ENCODE measurements at regions not wholly inside any gene's neighbourhood (a gene's known extent, or its start where the extent isn't known, plus 50 kb on each side); places are given as distances from the start of the nearest gene placed in this dataset.

GRCh38 chr12:115620816-115621215 is 656.7 kb downstream of the MED13L start:
- ATAC-seq (replicated peaks in 1 of 2) (no peak), DNase-seq (no peak)
- no peak overlapping the region for H3K4me3 Mint-ChIP-seq
- peaks cover 0 to 7% of the 10 kb centered on the region in 2 donors for H3K9me3 Mint-ChIP-seq
- no peak overlapping the region for H3K27ac Mint-ChIP-seq
- H3K27me3 Mint-ChIP-seq (ENCODE audit: low read depth), result no peaks in the 10 kb centered on the region
- no peaks in the 10 kb centered on the region for H3K4me1 Mint-ChIP-seq (ENCODE audit: low read depth)
- H3K36me3 Mint-ChIP-seq (ENCODE audit: insufficient read depth in 2 of 2), result no peaks in the 10 kb centered on the region

GRCh38 chr12:115619889-115620288 is 657.6 kb downstream of the MED13L start:
- no peak overlapping the region for H3K4me3 Mint-ChIP-seq
- DNase-seq (no peak), ATAC-seq (replicated peaks in 1 of 2) (no peak)
- H3K4me1 Mint-ChIP-seq (ENCODE audit: low read depth), result no peaks in the 10 kb centered on the region
- H3K36me3 Mint-ChIP-seq (ENCODE audit: insufficient read depth in 2 of 2), result no peaks in the 10 kb centered on the region
- H3K27me3 Mint-ChIP-seq (ENCODE audit: low read depth), result no peaks in the 10 kb centered on the region
- peaks cover 0 to 7% of the 10 kb centered on the region in 2 donors for H3K9me3 Mint-ChIP-seq
- H3K27ac Mint-ChIP-seq, result no peak overlapping the region

DNA sequence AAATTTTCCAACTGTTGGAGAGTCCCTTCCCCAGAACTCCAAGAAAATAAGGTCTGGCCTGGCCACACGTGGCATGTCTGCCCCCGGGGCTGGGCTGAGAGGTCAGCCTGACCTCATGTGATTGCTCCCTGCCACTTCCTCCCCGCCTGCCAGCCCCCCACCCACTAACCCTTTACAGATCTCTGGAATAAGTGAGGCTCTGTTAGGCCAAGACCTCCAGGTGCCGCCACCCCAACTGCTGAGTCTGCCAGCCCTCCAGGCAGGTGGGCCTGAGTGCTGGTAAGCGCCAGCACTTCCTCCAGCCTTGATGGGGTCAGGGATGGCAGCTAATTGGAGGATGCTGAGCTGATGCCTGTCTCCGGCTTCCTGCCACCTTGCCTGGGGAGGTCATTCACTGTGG is 658.4 kb downstream of the MED13L start:
- Mint-ChIP-seq H3K4me3 (no peak overlapping the region), H3K27ac (no peak overlapping the region), H3K36me3 (ENCODE audit: insufficient read depth in 2 of 2) (no peaks in the 10 kb centered on the region), H3K9me3 (peaks cover 0 to 7% of the 10 kb centered on the region in 2 donors), H3K27me3 (ENCODE audit: low read depth) (no peaks in the 10 kb centered on the region), H3K4me1 (ENCODE audit: low read depth) (no peaks in the 10 kb centered on the region)
- DNase-seq (no peak), ATAC-seq (replicated peaks in 1 of 2) (no peak)

DNA sequence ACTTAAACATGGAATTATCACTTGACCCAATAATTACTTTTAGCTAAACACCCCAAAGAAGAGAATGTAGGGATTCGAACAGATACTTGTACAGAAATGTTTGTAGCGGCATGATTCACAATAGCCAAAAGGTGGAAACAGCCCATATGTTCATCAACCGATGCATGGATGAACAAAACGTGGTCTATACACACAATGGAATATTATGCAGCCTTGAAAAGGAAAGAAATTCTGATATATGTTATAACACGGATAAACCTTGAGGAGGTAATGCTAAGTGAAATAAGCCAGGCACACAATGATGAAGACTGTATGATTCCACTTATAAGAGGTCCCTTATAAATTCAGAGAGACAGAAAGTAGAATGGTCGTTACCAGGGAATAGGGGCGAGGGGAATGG is 659.4 kb downstream of the MED13L start:
- H3K4me3 Mint-ChIP-seq, result no peak overlapping the region
- H3K4me1 Mint-ChIP-seq (ENCODE audit: low read depth), result no peaks in the 10 kb centered on the region
- H3K27ac Mint-ChIP-seq, result no peak overlapping the region
- no peaks in the 10 kb centered on the region for H3K27me3 Mint-ChIP-seq (ENCODE audit: low read depth)
- ATAC-seq (replicated peaks in 1 of 2), result no peak
- peaks cover 0 to 7% of the 10 kb centered on the region in 2 donors for H3K9me3 Mint-ChIP-seq
- no peak for DNase-seq
- H3K36me3 Mint-ChIP-seq (ENCODE audit: insufficient read depth in 2 of 2), result no peaks in the 10 kb centered on the region

- Mint-ChIP-seq H3K36me3 (ENCODE audit: insufficient read depth in 2 of 2) (no peaks in the 10 kb centered on the region), H3K9me3 (peaks cover 0 to 7% of the 10 kb centered on the region in 2 donors), H3K4me3 (no peak overlapping the region), H3K27me3 (ENCODE audit: low read depth) (no peaks in the 10 kb centered on the region), H3K27ac (no peak overlapping the region), H3K4me1 (ENCODE audit: low read depth) (no peaks in the 10 kb centered on the region)
- ATAC-seq (replicated peaks in 1 of 2) (no peak), DNase-seq (no peak)
Observed at GRCh38 chr12:115617391-115617790, 660.1 kb downstream of the MED13L start.

DNA sequence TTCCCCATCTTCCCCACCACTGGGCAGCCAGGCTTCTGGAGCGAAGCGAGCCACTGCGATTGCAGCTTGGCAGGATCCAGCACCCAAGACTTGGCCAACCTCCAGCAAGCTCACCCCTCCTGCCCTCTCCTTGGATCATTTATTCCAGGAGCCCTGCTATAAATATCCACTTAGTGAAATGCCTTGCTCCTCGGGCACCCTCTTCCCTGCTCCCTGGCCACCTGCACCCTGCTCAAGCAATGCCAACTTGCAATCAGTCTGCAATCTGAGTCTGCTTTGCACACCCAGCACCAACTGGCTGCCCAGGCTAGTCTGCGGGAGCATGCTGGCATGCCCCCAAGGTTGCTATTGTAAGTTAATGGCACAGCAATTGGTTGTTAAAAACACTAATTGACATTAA is 666.0 kb downstream of the MED13L start:
- Mint-ChIP-seq H3K36me3 (ENCODE audit: insufficient read depth in 2 of 2) (no peaks in the 10 kb centered on the region), H3K27me3 (ENCODE audit: low read depth) (no peaks in the 10 kb centered on the region), H3K27ac (no peak overlapping the region), H3K9me3 (peaks cover 0 to 1% of the 10 kb centered on the region in 2 donors), H3K4me1 (ENCODE audit: low read depth) (no peaks in the 10 kb centered on the region), H3K4me3 (no peak overlapping the region)
- DNase-seq (no peak), ATAC-seq (replicated peaks in 1 of 2) (no peak)

DNA sequence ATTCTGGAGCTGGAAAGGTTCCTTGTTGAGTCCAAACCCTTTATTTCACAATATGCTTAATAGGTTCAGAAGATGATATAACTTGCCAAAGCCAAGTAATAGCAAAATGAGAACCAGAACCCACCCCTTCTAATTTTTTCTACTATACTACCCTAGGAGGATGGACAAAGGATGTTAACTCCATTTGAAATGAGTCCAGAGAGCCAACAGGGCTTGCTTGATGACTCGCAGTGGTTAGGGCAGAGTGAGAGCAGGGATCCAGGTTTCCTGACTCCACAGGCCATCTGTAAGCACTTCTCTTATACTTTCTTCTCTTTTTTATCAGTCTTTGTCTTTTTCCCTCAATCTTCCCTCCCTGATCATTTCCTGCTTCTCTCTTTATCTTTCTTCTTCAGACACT is 668.1 kb downstream of the MED13L start:
- no peaks in the 10 kb centered on the region for H3K36me3 Mint-ChIP-seq (ENCODE audit: insufficient read depth in 2 of 2)
- no peak overlapping the region for H3K27ac Mint-ChIP-seq
- DNase-seq (no peak), ATAC-seq (replicated peaks in 1 of 2) (no peak)
- H3K9me3 Mint-ChIP-seq, result peaks cover 4 to 6% of the 10 kb centered on the region in 2 donors
- H3K27me3 Mint-ChIP-seq (ENCODE audit: low read depth), result peaks cover 7% of the 10 kb centered on the region
- H3K4me1 Mint-ChIP-seq (ENCODE audit: low read depth), result no peaks in the 10 kb centered on the region
- no peak overlapping the region for H3K4me3 Mint-ChIP-seq

DNA sequence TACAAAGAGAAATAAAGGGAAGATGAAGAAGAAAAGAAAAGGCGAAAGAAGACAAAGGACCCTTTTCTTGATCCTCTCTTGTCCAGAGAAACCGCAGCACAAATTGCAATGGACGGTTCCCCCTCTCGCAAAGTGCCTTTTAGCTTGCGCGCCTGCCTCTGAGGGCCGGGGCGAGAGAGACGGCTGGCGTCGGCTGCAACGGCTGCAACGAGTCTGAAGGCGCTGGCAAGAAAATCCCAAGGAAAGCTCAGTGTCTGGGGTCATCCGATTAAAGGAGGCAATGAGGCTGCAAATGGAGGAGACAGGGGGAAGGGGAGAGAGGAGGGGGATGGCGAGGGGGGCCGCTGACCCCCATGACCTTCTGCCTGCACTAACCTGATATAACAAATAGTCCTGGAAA is 671.5 kb downstream of the MED13L start:
- DNase-seq, result no peak
- peaks cover 17% of the 10 kb centered on the region for H3K27me3 Mint-ChIP-seq (ENCODE audit: low read depth)
- no peaks in the 10 kb centered on the region for H3K4me1 Mint-ChIP-seq (ENCODE audit: low read depth)
- no peak for ATAC-seq (replicated peaks in 1 of 2)
- no peaks in the 10 kb centered on the region for H3K36me3 Mint-ChIP-seq (ENCODE audit: insufficient read depth in 2 of 2)
- H3K4me3 Mint-ChIP-seq, result no peak overlapping the region
- peaks cover 4 to 8% of the 10 kb centered on the region in 2 donors for H3K9me3 Mint-ChIP-seq
- no peak overlapping the region for H3K27ac Mint-ChIP-seq

- ATAC-seq (replicated peaks in 1 of 2) (no peak), DNase-seq (no peak)
- no peak overlapping the region for H3K4me3 Mint-ChIP-seq
- H3K27ac Mint-ChIP-seq, result no peak overlapping the region
- H3K9me3 Mint-ChIP-seq, result peaks cover 4 to 10% of the 10 kb centered on the region in 2 donors
- peaks cover 22% of the 10 kb centered on the region for H3K27me3 Mint-ChIP-seq (ENCODE audit: low read depth)
- H3K4me1 Mint-ChIP-seq (ENCODE audit: low read depth), result peaks cover 5% of the 10 kb centered on the region
- H3K36me3 Mint-ChIP-seq (ENCODE audit: insufficient read depth in 2 of 2), result peaks cover 0 to 2% of the 10 kb centered on the region in 2 donors
Observed at GRCh38 chr12:115598871-115599811, 678.4 kb downstream of the MED13L start.

DNA sequence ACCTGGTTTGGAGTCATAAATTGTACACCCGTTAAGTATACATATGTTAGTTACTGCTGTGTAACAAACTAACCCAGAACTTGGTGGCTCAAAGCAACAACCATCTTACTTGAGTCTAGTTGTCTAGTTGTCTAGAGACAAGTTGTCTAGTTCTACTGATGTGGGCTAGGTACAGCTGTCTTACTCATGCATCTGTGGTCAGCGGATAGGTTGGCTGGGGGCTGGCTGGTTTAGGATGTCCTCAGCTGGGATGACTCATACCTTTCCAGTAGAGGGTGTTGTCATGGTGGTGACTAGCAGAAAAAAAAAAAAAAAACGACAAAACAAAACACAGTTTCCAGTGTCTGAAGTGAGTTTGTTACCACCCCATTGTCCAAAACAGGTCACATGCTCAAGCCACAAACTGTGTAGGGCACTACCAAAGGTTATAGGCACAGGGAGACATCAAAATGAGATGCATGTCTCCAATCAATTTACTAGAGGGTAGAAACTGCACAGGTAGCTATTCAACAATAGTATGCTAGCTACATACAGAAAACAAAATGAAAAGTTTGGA is 680.3 kb downstream of the MED13L start:
- H3K9me3 Mint-ChIP-seq, result peaks cover 4 to 10% of the 10 kb centered on the region in 2 donors
- no peak overlapping the region for H3K4me3 Mint-ChIP-seq
- peaks cover 5% of the 10 kb centered on the region for H3K4me1 Mint-ChIP-seq (ENCODE audit: low read depth)
- peaks cover 0 to 2% of the 10 kb centered on the region in 2 donors for H3K36me3 Mint-ChIP-seq (ENCODE audit: insufficient read depth in 2 of 2)
- ATAC-seq (replicated peaks in 1 of 2), result peak; percentile 50 to 66
- peak; percentile 1 to 16 for DNase-seq
- no peak overlapping the region for H3K27ac Mint-ChIP-seq
- H3K27me3 Mint-ChIP-seq (ENCODE audit: low read depth), result peaks cover 22% of the 10 kb centered on the region

- H3K27ac Mint-ChIP-seq, result no peak overlapping the region
- H3K9me3 Mint-ChIP-seq, result peaks cover 3 to 7% of the 10 kb centered on the region in 2 donors
- H3K4me3 Mint-ChIP-seq, result no peak overlapping the region
- H3K4me1 Mint-ChIP-seq (ENCODE audit: low read depth), result no peaks in the 10 kb centered on the region
- peaks cover 6% of the 10 kb centered on the region for H3K27me3 Mint-ChIP-seq (ENCODE audit: low read depth)
- H3K36me3 Mint-ChIP-seq (ENCODE audit: insufficient read depth in 2 of 2), result no peaks in the 10 kb centered on the region
- ATAC-seq (replicated peaks in 1 of 2) (no peak), DNase-seq (no peak)
Observed at GRCh38 chr12:115588131-115588530, 689.4 kb downstream of the MED13L start.

GRCh38 chr12:115584156-115584555 is 693.3 kb downstream of the MED13L start:
- Mint-ChIP-seq H3K27ac (no peak overlapping the region), H3K4me3 (no peak overlapping the region), H3K9me3 (peaks cover 3 to 7% of the 10 kb centered on the region in 2 donors), H3K36me3 (ENCODE audit: insufficient read depth in 2 of 2) (no peaks in the 10 kb centered on the region), H3K4me1 (ENCODE audit: low read depth) (no peaks in the 10 kb centered on the region), H3K27me3 (ENCODE audit: low read depth) (peaks cover 6% of the 10 kb centered on the region)
- no peak for DNase-seq
- ATAC-seq (replicated peaks in 1 of 2), result no peak

DNA sequence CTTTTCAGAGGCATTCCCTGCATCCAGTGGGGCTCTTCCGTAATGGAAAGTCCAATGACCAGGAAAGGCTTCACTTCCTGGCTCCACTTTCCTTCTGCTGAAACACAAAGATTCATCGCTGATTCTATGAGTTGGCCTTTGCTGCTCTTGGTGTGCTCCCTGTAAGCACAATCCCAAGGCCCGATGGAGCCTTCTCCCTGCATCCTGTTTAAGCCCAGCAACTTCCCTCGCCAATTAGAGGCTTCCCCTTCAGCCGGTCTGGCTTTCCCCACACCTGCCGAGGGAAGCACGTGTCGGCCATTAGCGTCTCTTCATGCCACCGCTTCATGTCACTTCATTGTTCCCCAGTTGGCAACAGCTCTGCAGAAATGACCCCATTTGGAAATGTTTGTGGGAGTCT is 693.9 kb downstream of the MED13L start:
- ATAC-seq (replicated peaks in 1 of 2) (no peak), DNase-seq (no peak)
- Mint-ChIP-seq H3K9me3 (peaks cover 3 to 7% of the 10 kb centered on the region in 2 donors), H3K27me3 (ENCODE audit: low read depth) (peaks cover 10% of the 10 kb centered on the region), H3K27ac (no peak overlapping the region), H3K4me1 (ENCODE audit: low read depth) (no peaks in the 10 kb centered on the region), H3K4me3 (no peak overlapping the region), H3K36me3 (ENCODE audit: insufficient read depth in 2 of 2) (no peaks in the 10 kb centered on the region)
